Activated naive CD8-positive, alpha-beta T cell treated with anti-CD3 and anti-CD28 coated beads for 36 hours (primary cell): ENCODE measurements at regions not wholly inside any gene's neighbourhood (a gene's known extent, or its start where the extent isn't known, plus 50 kb on each side); places are given as distances from the start of the nearest gene placed in this dataset.
A peak's percentile ranks its signal among the peaks of the same experiment; 100 is the strongest.
"Not testable (repeated sequence)": the region's sequence is repeated elsewhere in the genome, so short reads cannot be mapped to it uniquely, and the experiment has no call there.

Experiments used
- DNase-seq: peaks from one replicate; pipeline ENCODE4 v3.0.0; 2021
- H3K27ac Mint-ChIP-seq: one replicate; pipeline ENCODE4 v1.8.0; 2022; ENCODE audit warnings: mild to moderate bottlenecking, moderate library complexity, mixed read lengths
- H3K27me3 Mint-ChIP-seq: one replicate; pipeline ENCODE4 v1.8.0; 2022; ENCODE audit warnings: mild to moderate bottlenecking, mixed read lengths
- H3K36me3 Mint-ChIP-seq: one replicate; pipeline ENCODE4 v1.8.0; 2021; ENCODE audit warnings: mild to moderate bottlenecking, mixed read lengths
- H3K4me1 Mint-ChIP-seq: one replicate; pipeline ENCODE4 v1.8.0; 2021; ENCODE audit warnings: mixed read lengths
- H3K4me3 Mint-ChIP-seq: one replicate; pipeline ENCODE4 v1.8.0; 2022; ENCODE audit warnings: mild to moderate bottlenecking, moderate library complexity, mixed read lengths
- H3K9me3 Mint-ChIP-seq: one replicate; pipeline ENCODE4 v1.8.0; 2022; ENCODE audit warnings: mixed read lengths

DNA sequence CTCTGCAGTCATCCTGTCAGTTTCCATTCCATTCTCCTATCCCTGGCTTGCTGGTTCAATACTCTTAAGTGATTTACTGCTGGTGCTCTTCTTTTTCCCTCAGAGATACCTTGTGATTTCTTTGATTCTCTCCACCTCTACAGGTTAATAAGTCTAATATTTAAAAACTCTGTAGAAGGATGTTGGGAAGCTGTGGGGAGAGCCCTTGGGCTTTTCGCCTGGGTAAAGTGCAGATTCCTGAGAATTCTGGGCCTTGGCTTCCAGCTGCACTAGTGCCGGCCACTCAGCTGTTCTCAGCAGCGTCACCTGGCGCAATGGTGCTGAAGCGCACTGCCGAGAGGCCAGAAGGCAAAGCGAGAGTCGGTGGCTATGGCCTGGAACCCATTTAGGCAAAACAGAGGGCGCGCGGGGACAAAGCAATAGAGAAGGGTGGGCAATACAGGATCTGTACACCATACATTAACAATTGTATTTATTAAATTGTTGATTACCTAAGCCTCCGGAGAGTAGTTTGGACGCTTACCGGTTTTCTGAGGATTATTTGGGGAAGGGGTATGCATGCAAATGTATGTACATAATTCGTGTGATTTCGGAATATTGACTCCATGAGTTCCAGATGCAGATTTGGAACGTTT lies 130.3 kb downstream of the PPIAL4A start:
- H3K36me3 Mint-ChIP-seq, H3K4me1 Mint-ChIP-seq, H3K4me3 Mint-ChIP-seq, H3K27ac Mint-ChIP-seq, DNase-seq, H3K27me3 Mint-ChIP-seq, H3K9me3 Mint-ChIP-seq: not testable (repeated sequence)

GRCh38 chr1:121020350-121021236 lies 131.0 kb downstream of the PPIAL4A start:
- H3K27ac Mint-ChIP-seq, H3K9me3 Mint-ChIP-seq, H3K4me3 Mint-ChIP-seq, H3K36me3 Mint-ChIP-seq, H3K4me1 Mint-ChIP-seq, H3K27me3 Mint-ChIP-seq: not testable (repeated sequence)
- peak; percentile 21 for DNase-seq

DNA sequence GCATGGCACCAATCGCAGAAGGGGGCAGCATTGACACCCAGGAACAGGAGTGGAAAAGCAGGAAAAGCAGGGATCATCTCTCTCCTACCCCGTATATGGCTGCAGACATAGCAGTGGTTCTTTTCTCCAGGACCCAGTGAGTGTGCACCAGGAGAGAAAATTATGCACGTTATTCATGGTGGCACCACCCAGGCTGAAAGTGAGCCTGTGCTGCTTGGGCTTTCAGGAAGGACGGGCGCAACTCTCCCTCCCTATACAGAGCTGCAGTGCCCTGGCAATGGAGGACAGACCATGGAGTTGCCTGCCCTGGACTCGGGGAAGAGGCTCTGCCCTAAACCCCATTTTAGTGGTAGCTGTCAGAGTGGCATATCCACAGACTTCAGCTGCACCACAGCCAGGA lies 132.1 kb downstream of the PPIAL4A start:
- H3K4me1 Mint-ChIP-seq, H3K27ac Mint-ChIP-seq, H3K9me3 Mint-ChIP-seq, H3K27me3 Mint-ChIP-seq, H3K4me3 Mint-ChIP-seq, DNase-seq, H3K36me3 Mint-ChIP-seq: not testable (repeated sequence)

DNA sequence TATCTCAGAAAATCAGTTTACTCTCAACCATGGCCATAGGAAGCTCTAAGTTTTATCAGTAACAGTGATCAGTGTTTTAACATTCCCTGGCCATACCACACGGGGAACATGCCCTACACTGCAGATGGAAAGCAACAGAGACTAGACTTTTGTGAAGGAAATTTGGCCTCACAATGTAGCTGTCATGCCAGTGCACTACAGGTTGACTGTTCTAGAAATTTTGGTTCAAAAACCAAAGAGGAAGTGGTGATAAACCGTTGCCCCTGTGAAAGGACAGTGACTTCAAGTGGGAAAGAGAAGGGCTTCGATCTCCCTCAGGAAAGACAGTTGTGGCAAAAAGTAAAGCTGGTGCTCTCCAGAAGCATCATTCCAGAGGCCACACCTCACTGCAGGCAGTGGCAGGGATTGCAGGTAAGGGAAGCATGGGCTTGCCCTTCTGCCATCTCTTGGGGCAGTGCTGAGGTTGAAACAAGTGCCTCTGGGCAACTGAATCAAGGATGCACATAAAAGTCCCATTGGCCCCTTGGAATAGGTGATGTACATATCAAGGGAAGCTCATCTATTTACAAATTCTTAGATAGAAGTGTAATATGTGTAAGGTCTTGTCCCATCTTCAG lies 143.4 kb downstream of the PPIAL4A start:
- H3K9me3 Mint-ChIP-seq, DNase-seq, H3K4me1 Mint-ChIP-seq, H3K36me3 Mint-ChIP-seq, H3K4me3 Mint-ChIP-seq, H3K27me3 Mint-ChIP-seq, H3K27ac Mint-ChIP-seq: not testable (repeated sequence)

GRCh38 chr1:121036792-121037191 lies 147.2 kb downstream of the PPIAL4A start:
- not testable (repeated sequence) for H3K36me3 Mint-ChIP-seq, H3K27ac Mint-ChIP-seq, DNase-seq, H3K27me3 Mint-ChIP-seq, H3K9me3 Mint-ChIP-seq, H3K4me3 Mint-ChIP-seq, H3K4me1 Mint-ChIP-seq

DNA sequence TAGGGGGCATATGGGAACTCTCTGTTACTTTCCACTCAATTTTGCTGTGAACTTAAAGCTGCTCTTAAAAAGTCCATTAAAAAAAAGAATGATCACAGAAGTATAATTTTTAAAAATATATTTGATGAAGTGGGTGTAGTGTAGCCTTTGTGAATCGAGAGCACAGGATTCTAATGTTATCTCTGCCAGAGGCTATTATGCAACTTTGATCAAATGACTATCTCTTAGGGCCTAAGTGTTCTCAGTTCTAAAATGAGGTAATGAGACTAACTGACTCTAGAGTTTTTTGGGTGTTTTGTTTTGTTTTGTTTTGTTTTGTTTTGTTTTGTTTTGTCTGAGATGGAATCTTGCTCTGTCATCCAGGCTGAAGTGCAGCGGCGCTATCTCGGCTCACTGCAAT lies 143.2 kb downstream of the FAM72B start:
- not testable (repeated sequence) for H3K4me1 Mint-ChIP-seq, H3K36me3 Mint-ChIP-seq, H3K27ac Mint-ChIP-seq, H3K4me3 Mint-ChIP-seq, DNase-seq, H3K27me3 Mint-ChIP-seq, H3K9me3 Mint-ChIP-seq

DNA sequence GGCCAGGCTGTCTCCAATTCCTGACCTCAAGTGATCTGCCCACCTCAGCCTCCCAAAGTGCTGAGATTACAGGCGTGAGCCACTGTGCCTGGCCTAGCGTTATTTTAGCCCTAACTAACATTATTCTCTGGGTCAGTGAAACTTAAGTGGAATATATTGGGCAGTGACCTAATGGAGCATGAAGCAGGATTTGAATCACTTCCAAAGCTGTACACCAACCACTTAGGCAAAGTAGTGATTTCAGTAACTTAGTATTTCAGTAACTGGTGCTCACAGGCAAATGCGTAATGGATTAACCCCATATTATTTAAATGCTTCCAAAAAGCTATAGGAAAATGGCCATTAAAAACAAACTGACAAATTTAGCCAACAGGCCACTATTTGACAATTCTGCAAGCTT lies 142.6 kb downstream of the FAM72B start:
- not testable (repeated sequence) for H3K4me3 Mint-ChIP-seq, H3K9me3 Mint-ChIP-seq, DNase-seq, H3K4me1 Mint-ChIP-seq, H3K27ac Mint-ChIP-seq, H3K36me3 Mint-ChIP-seq, H3K27me3 Mint-ChIP-seq

- not testable (repeated sequence) for H3K4me1 Mint-ChIP-seq, H3K27ac Mint-ChIP-seq, H3K4me3 Mint-ChIP-seq, H3K36me3 Mint-ChIP-seq, H3K27me3 Mint-ChIP-seq, H3K9me3 Mint-ChIP-seq, DNase-seq
These were observed 141.3 kb downstream of the FAM72B start for GRCh38 chr1:121042882-121043281.

- peak; percentile 40 for DNase-seq
- not testable (repeated sequence) for H3K9me3 Mint-ChIP-seq, H3K36me3 Mint-ChIP-seq, H3K27ac Mint-ChIP-seq, H3K4me1 Mint-ChIP-seq, H3K4me3 Mint-ChIP-seq
- peaks cover 14% of the 10 kb centered on the region for H3K27me3 Mint-ChIP-seq
These were observed 135.8 kb downstream of the FAM72B start for GRCh38 chr1:121048293-121048752.

GRCh38 chr1:121048769-121049443 lies 135.2 kb downstream of the FAM72B start:
- not testable (repeated sequence) for H3K4me3 Mint-ChIP-seq, H3K27ac Mint-ChIP-seq
- H3K27me3 Mint-ChIP-seq, result peaks cover 14% of the 10 kb centered on the region

GRCh38 chr1:121050097-121050496 lies 134.0 kb downstream of the FAM72B start:
- H3K36me3 Mint-ChIP-seq, H3K4me3 Mint-ChIP-seq, H3K9me3 Mint-ChIP-seq, H3K4me1 Mint-ChIP-seq, H3K27ac Mint-ChIP-seq, DNase-seq: not testable (repeated sequence)
- H3K27me3 Mint-ChIP-seq, result peaks cover 14% of the 10 kb centered on the region

More at GRCh38 chr1:121048769-121049443, 135.2 kb downstream of the FAM72B start:
- H3K36me3 Mint-ChIP-seq, DNase-seq, H3K9me3 Mint-ChIP-seq, H3K4me1 Mint-ChIP-seq: not testable (repeated sequence)

DNA sequence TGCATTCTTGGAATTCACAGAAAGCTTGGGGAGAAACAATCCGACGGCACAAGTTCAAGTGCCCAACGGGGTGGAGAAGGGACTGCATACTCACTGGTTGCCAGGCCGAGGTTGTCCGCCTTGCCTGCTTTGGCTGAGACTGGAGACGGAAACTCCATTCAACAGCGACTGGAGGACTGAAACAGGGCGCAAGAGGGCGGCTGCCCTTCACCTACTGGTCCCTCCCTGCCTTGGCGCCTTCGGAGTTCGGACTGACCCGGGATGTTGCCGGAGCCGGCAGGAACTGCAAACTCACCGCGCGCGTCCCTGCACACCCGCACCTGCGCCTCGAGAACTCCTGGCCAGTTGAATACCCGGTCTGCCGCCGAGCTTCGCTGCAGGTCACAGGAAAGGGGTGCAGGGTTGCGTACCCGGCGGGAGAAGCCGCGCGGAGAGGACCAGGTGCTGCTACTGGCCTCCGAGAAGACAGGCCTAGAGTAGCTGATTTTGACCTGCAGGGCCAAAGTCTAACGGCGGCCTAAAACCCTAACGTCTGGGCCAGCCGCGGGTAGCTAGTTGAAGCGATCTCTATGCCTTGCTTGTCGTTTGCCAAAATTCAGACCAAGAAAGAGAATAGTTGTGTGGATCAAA lies 132.9 kb downstream of the FAM72B start:
- H3K27ac Mint-ChIP-seq, H3K9me3 Mint-ChIP-seq: not testable (repeated sequence)
- peak overlapping the region; percentile 37 for H3K4me3 Mint-ChIP-seq

DNA sequence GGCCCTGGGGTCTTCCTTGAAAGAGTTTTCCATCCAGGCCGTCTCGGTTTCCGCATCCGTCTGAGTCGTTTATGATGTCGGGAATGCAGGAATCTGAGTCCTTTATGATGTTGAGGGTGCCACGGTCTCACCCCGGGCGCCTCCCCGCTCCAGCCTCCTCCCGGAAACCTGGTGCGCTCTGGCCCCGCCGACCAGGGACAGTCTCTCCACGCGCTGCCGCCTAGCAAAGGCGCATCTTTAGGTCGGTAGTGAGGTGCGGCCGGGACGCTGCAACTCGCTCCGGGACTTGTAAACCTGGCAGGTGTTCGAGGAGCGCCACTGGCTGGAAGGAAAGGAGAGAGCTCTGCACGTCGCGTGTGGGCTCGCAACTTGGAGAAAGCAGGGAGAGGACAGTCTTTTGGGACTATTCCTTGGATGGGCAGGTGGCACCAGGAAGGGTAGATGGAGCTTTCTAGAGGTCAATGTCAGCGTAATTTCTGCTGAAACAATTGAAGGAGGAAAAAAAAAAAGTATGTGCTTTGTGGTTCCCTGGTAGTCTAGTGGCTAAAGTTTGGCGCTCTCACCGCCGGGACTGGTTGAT lies 132.0 kb downstream of the FAM72B start:
- H3K9me3 Mint-ChIP-seq, H3K4me1 Mint-ChIP-seq, H3K27ac Mint-ChIP-seq, H3K36me3 Mint-ChIP-seq: not testable (repeated sequence)
- DNase-seq, result peak; percentile 8
- Mint-ChIP-seq H3K27me3 (peaks cover 18% of the 10 kb centered on the region), H3K4me3 (peak overlapping the region; percentile 61)

More for the DNA sequence above, 132.9 kb downstream of the FAM72B start:
- not testable (repeated sequence) for H3K36me3 Mint-ChIP-seq, DNase-seq, H3K4me1 Mint-ChIP-seq
- H3K27me3 Mint-ChIP-seq, result peaks cover 18% of the 10 kb centered on the region

DNA sequence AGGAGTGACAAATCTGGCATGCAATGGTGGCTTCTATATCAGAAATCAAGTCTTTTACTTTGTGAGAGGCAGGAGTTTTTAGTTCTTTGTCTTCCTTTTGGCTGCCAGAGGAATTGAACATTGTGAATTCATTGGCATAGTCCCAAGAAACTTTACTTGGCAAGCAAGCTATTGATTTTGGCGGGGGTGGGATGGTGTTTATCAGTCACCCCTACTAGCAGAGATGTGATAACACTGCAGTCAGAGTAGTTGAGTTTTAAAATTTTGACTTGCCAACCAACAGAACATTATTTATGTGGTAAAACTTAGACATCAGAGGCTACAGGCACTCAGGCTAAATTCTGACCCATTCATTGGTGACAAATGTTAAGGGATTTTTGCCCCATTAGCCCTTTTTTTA lies 129.2 kb downstream of the FAM72B start:
- not testable (repeated sequence) for H3K4me3 Mint-ChIP-seq, H3K4me1 Mint-ChIP-seq, H3K36me3 Mint-ChIP-seq, H3K9me3 Mint-ChIP-seq, H3K27ac Mint-ChIP-seq, DNase-seq
- H3K27me3 Mint-ChIP-seq, result peaks cover 18% of the 10 kb centered on the region
